SK-N-SH treated with all-trans-retinoic acid at 6 μM for 48 hours (cell line): ENCODE measurements at regions not wholly inside any gene's neighbourhood (a gene's known extent, or its start where the extent isn't known, plus 50 kb on each side); places are given as distances from the start of the nearest gene placed in this dataset.

ENCODE experiments used
- ATAC-seq: fragments of 200-7000 bp; cut with Tn5 transposase; 3 replicates; pipeline ENCODE4 v1.9.1; 2020; ENCODE audit warnings: mild to moderate bottlenecking, moderate library complexity
- ARNTL ChIP-seq: fragments of 450-650 bp; formaldehyde crosslinking; IDR thresholded peaks from 2 replicates; pipeline ENCODE4 v1.5.0; 2020; ENCODE audit warnings: low read depth, mild to moderate bottlenecking, moderate library complexity, borderline replicate concordance
- BACH2 ChIP-seq: fragments of 250-450 bp; sonication (Bioruptor Pico); IDR thresholded peaks from 2 replicates; pipeline ENCODE4 v1.9.0; 2021; ENCODE audit warnings: mild to moderate bottlenecking, borderline replicate concordance
- CSDC2 ChIP-seq: fragments of 250-450 bp; sonication (Bioruptor Pico); IDR thresholded peaks from 2 replicates; pipeline ENCODE4 v1.5.0; 2020; ENCODE audit warnings: mild to moderate bottlenecking, moderate library complexity
- ESRRG ChIP-seq: fragments of 250-450 bp; sonication (Bioruptor Pico); IDR thresholded peaks from 2 replicates; pipeline ENCODE4 v1.6.1; 2021; ENCODE audit warnings: mild to moderate bottlenecking
- GLIS3 ChIP-seq: fragments of 250-450 bp; sonication (Bioruptor Pico); IDR thresholded peaks from 2 replicates; pipeline ENCODE4 v1.5.0; 2020; ENCODE audit warnings: mild to moderate bottlenecking, moderate library complexity
- ISL1 ChIP-seq: fragments of 250-450 bp; sonication (Bioruptor Pico); IDR thresholded peaks from 2 replicates; pipeline ENCODE4 v2.1.2; 2022; ENCODE audit warnings: mild to moderate bottlenecking, moderate library complexity
- OSR1 ChIP-seq: fragments of 250-450 bp; sonication (Bioruptor Pico); IDR thresholded peaks from 2 replicates; pipeline ENCODE4 v1.8.0; 2022; ENCODE audit warnings: moderate library complexity, mild to moderate bottlenecking, inconsistent platforms
- PATZ1 ChIP-seq: fragments of 250-450 bp; sonication (Bioruptor Pico); IDR thresholded peaks from 2 replicates; pipeline ENCODE4 v1.8.0; 2020; ENCODE audit warnings: mild to moderate bottlenecking, moderate library complexity, borderline replicate concordance
- POU6F1 ChIP-seq: fragments of 250-450 bp; sonication (Bioruptor Pico); IDR thresholded peaks from 2 replicates; pipeline ENCODE4 v1.8.0; 2021; ENCODE audit warnings: low read depth, mild to moderate bottlenecking, moderate library complexity, borderline replicate concordance
- PPARA ChIP-seq: fragments of 250-450 bp; sonication (Bioruptor Pico); IDR thresholded peaks from 2 replicates; pipeline ENCODE4 v1.5.0; 2020; ENCODE audit warnings: mild to moderate bottlenecking, borderline replicate concordance
- RARB ChIP-seq: fragments of 250-450 bp; sonication (Bioruptor Pico); IDR thresholded peaks from 2 replicates; pipeline ENCODE4 v1.8.0; 2021; ENCODE audit warnings: mild to moderate bottlenecking, moderate library complexity
- SNAI2 ChIP-seq: fragments of 250-450 bp; sonication (Bioruptor Pico); IDR thresholded peaks from 2 replicates; pipeline ENCODE4 v1.5.0; 2020; ENCODE audit warnings: mild to moderate bottlenecking, moderate library complexity
- TCF4 ChIP-seq: fragments of 250-450 bp; sonication (Bioruptor Pico); IDR thresholded peaks from 2 replicates; pipeline ENCODE4 v1.8.0; 2021; ENCODE audit warnings: mild to moderate bottlenecking, moderate library complexity, borderline replicate concordance
- ZC3H10 ChIP-seq: fragments of 250-450 bp; sonication (Bioruptor Pico); IDR thresholded peaks from 2 replicates; pipeline ENCODE4 v1.5.1; 2021; ENCODE audit warnings: mild to moderate bottlenecking, moderate library complexity
- ZFP3 ChIP-seq: fragments of 250-450 bp; sonication (Bioruptor Pico); IDR thresholded peaks from 2 replicates; pipeline ENCODE4 v1.5.0; 2020; ENCODE audit warnings: mild to moderate bottlenecking, moderate library complexity
- ZFP30 ChIP-seq: fragments of 450-650 bp; formaldehyde crosslinking; IDR thresholded peaks from 2 replicates; pipeline ENCODE4 v1.5.0; 2022; ENCODE audit warnings: mild to moderate bottlenecking, moderate library complexity
- ZNF565 ChIP-seq: fragments of 450-650 bp; formaldehyde crosslinking; conservative IDR thresholded peaks from 2 replicates; pipeline ENCODE4 v1.5.0; 2020; ENCODE audit warnings: low read depth, mild to moderate bottlenecking, moderate library complexity
- ZNF70 ChIP-seq: fragments of 450-650 bp; formaldehyde crosslinking; IDR thresholded peaks from 2 replicates; pipeline ENCODE4 v1.5.0; 2020; ENCODE audit warnings: mild to moderate bottlenecking, moderate library complexity
- ZNF8 ChIP-seq: fragments of 450-650 bp; formaldehyde crosslinking; IDR thresholded peaks from 2 replicates; pipeline ENCODE4 v1.5.0; 2020; ENCODE audit warnings: mild to moderate bottlenecking, moderate library complexity
- TF ChIP-seq, protein P1 (sequence below): fragments of 250-450 bp; sonication (Bioruptor Pico); IDR thresholded peaks from 2 replicates; pipeline ENCODE4 v1.5.1; 2020; ENCODE audit warnings: low read depth, mild to moderate bottlenecking, moderate library complexity
- TF ChIP-seq, protein P2 (sequence below): fragments of 250-450 bp; sonication (Bioruptor Pico); IDR thresholded peaks from 2 replicates; pipeline ENCODE4 v1.5.0; 2020; ENCODE audit warnings: mild to moderate bottlenecking, moderate library complexity

GRCh38 chrX:34509394-34509793, 147.7 kb downstream of the TMEM47 start:
- TF ChIP-seq GLIS3 = no peak
- TF ChIP-seq BACH2 (CRISPR knock-in tag) = no peak
- no peak for TF ChIP-seq ZNF8 (CRISPR knock-in tag)
- no peak for TF ChIP-seq PATZ1 (CRISPR knock-in tag)
- no peak for ATAC-seq

GRCh38 chrX:34503119-34503518, 154.0 kb downstream of the TMEM47 start:
- TF ChIP-seq ZNF70 (CRISPR knock-in tag) (no peak), BACH2 (CRISPR knock-in tag) (no peak), CSDC2 (CRISPR knock-in tag) (no peak), PPARA (no peak), SNAI2 (CRISPR knock-in tag) (no peak), ZNF565 (CRISPR knock-in tag) (no peak), OSR1 (CRISPR knock-in tag) (no peak), POU6F1 (CRISPR knock-in tag) (no peak), ZFP3 (CRISPR knock-in tag) (no peak), ARNTL (CRISPR knock-in tag) (no peak), ESRRG (CRISPR knock-in tag) (no peak), TCF4 (CRISPR knock-in tag) (no peak), ZC3H10 (CRISPR knock-in tag) (no peak), ZFP30 (CRISPR knock-in tag) (no peak), ISL1 (CRISPR knock-in tag) (no peak), RARB (no peak)
- TF ChIP-seq, protein P1, sequence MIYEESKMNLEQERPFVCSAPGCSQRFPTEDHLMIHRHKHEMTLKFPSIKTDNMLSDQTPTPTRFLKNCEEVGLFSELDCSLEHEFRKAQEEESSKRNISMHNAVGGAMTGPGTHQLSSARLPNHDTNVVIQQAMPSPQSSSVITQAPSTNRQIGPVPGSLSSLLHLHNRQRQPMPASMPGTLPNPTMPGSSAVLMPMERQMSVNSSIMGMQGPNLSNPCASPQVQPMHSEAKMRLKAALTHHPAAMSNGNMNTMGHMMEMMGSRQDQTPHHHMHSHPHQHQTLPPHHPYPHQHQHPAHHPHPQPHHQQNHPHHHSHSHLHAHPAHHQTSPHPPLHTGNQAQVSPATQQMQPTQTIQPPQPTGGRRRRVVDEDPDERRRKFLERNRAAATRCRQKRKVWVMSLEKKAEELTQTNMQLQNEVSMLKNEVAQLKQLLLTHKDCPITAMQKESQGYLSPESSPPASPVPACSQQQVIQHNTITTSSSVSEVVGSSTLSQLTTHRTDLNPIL = no peak
- ATAC-seq = no peak

DNA sequence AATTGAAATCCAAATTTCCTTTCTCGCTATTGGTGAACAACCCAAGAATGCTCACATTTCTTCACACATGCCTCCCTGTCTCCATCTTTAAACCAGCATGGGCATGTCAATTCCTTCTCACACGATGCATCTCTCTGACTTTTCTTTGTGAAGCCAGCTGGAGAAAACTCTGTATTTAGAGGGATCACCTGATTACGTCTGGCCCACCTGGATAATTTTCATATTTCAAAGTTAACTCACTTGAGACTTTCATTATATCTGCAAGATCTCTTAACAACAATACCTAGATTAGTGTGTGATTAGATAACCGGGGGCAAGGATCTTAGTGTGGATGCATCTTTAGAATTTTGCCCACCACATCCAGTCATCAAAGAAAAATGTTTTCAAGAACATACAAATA, 164.0 kb downstream of the TMEM47 start:
- TF ChIP-seq ZNF8 (CRISPR knock-in tag) (no peak), ARNTL (CRISPR knock-in tag) (no peak), ZNF70 (CRISPR knock-in tag) (no peak), ZNF565 (CRISPR knock-in tag) (no peak), OSR1 (CRISPR knock-in tag) (no peak), PATZ1 (CRISPR knock-in tag) (no peak)
- TF ChIP-seq, protein P2, sequence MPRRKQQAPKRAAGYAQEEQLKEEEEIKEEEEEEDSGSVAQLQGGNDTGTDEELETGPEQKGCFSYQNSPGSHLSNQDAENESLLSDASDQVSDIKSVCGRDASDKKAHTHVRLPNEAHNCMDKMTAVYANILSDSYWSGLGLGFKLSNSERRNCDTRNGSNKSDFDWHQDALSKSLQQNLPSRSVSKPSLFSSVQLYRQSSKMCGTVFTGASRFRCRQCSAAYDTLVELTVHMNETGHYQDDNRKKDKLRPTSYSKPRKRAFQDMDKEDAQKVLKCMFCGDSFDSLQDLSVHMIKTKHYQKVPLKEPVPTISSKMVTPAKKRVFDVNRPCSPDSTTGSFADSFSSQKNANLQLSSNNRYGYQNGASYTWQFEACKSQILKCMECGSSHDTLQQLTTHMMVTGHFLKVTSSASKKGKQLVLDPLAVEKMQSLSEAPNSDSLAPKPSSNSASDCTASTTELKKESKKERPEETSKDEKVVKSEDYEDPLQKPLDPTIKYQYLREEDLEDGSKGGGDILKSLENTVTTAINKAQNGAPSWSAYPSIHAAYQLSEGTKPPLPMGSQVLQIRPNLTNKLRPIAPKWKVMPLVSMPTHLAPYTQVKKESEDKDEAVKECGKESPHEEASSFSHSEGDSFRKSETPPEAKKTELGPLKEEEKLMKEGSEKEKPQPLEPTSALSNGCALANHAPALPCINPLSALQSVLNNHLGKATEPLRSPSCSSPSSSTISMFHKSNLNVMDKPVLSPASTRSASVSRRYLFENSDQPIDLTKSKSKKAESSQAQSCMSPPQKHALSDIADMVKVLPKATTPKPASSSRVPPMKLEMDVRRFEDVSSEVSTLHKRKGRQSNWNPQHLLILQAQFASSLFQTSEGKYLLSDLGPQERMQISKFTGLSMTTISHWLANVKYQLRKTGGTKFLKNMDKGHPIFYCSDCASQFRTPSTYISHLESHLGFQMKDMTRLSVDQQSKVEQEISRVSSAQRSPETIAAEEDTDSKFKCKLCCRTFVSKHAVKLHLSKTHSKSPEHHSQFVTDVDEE (CRISPR knock-in tag) = no peak
- TF ChIP-seq, protein P1 = no peak
- no peak for ATAC-seq
